ENCODE measurements at regions not wholly inside any gene's neighbourhood (a gene's known extent, or its start where the extent isn't known, plus 50 kb on each side); places are given as distances from the start of the nearest gene placed in this dataset.

DNA sequence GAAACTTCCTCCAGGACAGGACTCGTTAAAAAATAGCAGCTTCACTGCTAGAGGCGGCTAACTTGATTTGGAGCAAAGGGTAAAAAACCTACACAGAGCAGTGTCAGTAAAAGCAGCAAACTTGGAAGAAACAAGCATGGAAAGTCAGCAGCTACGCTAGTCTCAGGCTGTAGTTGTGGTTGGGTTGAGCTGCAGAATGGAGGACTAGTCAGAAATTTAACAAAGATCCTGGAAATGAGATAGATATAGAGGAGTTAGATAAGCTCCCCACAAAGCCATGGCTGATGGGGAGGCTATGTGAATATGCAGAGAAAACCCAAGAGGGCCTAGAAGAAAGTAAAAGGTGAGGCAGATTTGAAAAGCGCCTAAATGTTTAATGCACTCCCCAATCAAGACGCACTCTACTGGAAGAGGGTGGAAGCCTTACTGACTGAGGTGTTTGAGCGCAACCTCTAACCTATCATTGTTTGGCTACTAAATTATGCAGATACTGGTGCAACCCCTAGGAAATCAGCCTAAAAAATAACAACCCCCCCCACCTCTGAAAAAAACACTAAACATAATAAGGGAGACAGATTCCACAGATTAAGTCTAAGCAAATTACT lies 99.7 kb upstream of the TMEM168 start:
- intact Hi-C loops (cut with micrococcal nuclease) = no loop called here
- peaks cover 54 to 55% of the 10 kb centered on the region in 2 donors for H3K36me3 Mint-ChIP-seq

DNA sequence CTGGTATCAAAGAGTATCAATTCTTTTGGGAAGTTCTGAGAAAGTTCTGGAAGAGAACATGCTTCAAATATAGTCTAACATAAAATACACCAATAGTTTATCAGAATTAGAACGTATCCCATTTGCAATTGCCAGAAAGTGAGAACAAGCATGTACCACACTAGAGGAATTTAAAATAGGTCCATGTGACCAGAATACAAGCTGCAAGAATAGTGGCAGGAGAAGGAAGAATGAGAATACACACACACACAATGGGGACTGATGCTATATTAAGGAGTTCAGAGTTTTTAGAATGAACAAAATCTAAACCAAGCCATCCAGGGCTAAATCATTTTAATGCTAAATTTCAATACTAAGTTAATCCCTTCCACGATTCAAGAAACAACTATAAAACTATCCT lies 99.1 kb upstream of the TMEM168 start:
- Mint-ChIP-seq H3K36me3 (peaks cover 49 to 50% of the 10 kb centered on the region in 2 donors), H3K27me3 (no peaks in the 10 kb centered on the region), H3K4me3 (no peak overlapping the region), H3K9me3 (no peaks in the 10 kb centered on the region), H3K4me1 (peaks cover 9 to 14% (median 12%) of the 10 kb centered on the region in 4 donors), H3K27ac (no peak overlapping the region)
- Histone ChIP-seq H3K4me3 (ENCODE audit: low read length in 2 of 2) (no peak overlapping the region), H3K27me3 (ENCODE audit: insufficient read depth, low read length) (no peaks in the 10 kb centered on the region), H3K36me3 (ENCODE audit: insufficient read depth, low read length) (peaks cover under 1% of the 10 kb centered on the region), H3K27ac (ENCODE audit: low read depth, low read length) (no peak overlapping the region), H3K4me1 (ENCODE audit: insufficient read depth, low read length) (peaks cover 6% of the 10 kb centered on the region), H3K9me3 (ENCODE audit: control insufficient read depth in 1 of 2, low read length in 2 of 2) (no peaks in the 10 kb centered on the region)
- no peak for DNase-seq
- ChIA-PET CTCF (ENCODE audit: partially characterized antibody) (interaction anchor here (1.3 kb wide), 1 partner anchor 10 kb away, joined by 3 read pairs; no protein-coding TSS in a partner anchor), POLR2A (ENCODE audit: partially characterized antibody) (no interaction called here)
- intact Hi-C loops (cut with micrococcal nuclease) = no loop called here

More for the DNA sequence above, 99.7 kb upstream of the TMEM168 start:
- H3K27ac ChIP-seq (ENCODE audit: low read depth, low read length) = no peak overlapping the region
- H3K4me3 ChIP-seq (ENCODE audit: low read length in 2 of 2) = no peak overlapping the region
- H3K4me3 Mint-ChIP-seq = no peak overlapping the region
- peaks cover 6% of the 10 kb centered on the region for H3K4me1 ChIP-seq (ENCODE audit: insufficient read depth, low read length)
- peaks cover 6% of the 10 kb centered on the region for H3K36me3 ChIP-seq (ENCODE audit: insufficient read depth, low read length)
- ChIA-PET CTCF (ENCODE audit: partially characterized antibody) (interaction anchor here (1.3 kb wide), 1 partner anchor 9 kb away, joined by 3 read pairs; no protein-coding TSS in a partner anchor), POLR2A (ENCODE audit: partially characterized antibody) (no interaction called here)
- H3K4me1 Mint-ChIP-seq = peaks cover 9 to 14% (median 12%) of the 10 kb centered on the region in 4 donors
- DNase-seq = no peak
- H3K27me3 ChIP-seq (ENCODE audit: insufficient read depth, low read length) = no peaks in the 10 kb centered on the region
- no peaks in the 10 kb centered on the region for H3K9me3 Mint-ChIP-seq
- peak overlapping the region in 1 of 7 donors; percentile 71 for H3K27ac Mint-ChIP-seq
- no peaks in the 10 kb centered on the region for H3K9me3 ChIP-seq (ENCODE audit: control insufficient read depth in 1 of 2, low read length in 2 of 2)
- no peaks in the 10 kb centered on the region for H3K27me3 Mint-ChIP-seq

DNA sequence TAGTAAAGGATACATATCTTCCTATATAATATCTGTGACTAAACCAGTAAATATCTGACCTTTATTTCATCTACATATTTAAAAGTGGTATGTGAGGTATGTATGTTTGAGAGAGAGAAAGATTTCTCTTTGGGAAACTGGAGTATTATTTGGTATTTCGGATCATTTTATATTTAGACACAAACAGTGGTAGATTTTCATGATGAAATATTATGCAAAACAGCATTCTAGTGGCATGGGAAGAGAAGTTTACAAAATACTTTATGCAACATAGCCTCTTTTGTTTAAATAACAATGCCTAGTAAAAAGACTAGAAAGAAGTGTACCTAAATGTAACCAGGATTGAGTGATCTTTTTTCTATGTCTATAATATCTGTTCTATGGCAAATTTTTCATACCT lies 98.6 kb upstream of the TMEM168 start:
- intact Hi-C loops (cut with micrococcal nuclease) = no loop called here
- peaks cover 46 to 49% of the 10 kb centered on the region in 2 donors for H3K36me3 Mint-ChIP-seq
- no peak overlapping the region for H3K27ac ChIP-seq (ENCODE audit: low read depth, low read length)

DNA sequence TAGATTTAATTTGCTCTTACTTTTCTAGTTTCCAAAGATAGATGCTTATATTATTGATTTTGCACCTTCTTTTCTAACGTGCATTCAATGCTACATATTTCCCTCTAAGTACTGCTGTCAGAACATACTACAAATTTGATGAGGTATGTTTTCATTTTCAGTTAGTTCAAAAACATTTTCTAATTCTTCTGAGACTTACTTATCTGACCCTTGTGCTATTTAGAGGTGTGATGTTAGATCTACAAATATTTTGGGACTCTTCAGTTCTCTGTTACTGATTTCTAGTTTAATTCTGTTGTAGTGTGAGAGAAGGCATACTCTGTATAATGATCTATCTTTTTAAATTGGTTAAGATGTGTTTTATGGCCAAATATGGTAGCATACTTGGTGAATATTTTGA lies 97.8 kb upstream of the TMEM168 start:
- CTCF ChIA-PET (ENCODE audit: partially characterized antibody) = no interaction called here
- no peak for DNase-seq
- Histone ChIP-seq H3K27me3 (ENCODE audit: insufficient read depth, low read length) (no peaks in the 10 kb centered on the region), H3K27ac (ENCODE audit: low read depth, low read length) (no peak overlapping the region), H3K36me3 (ENCODE audit: insufficient read depth, low read length) (no peaks in the 10 kb centered on the region), H3K4me3 (ENCODE audit: low read length in 2 of 2) (no peak overlapping the region), H3K4me1 (ENCODE audit: insufficient read depth, low read length) (peaks cover 6% of the 10 kb centered on the region), H3K9me3 (ENCODE audit: control insufficient read depth in 1 of 2, low read length in 2 of 2) (no peaks in the 10 kb centered on the region)
- POLR2A ChIA-PET (ENCODE audit: partially characterized antibody) = no interaction called here
- Mint-ChIP-seq H3K27me3 (no peaks in the 10 kb centered on the region), H3K4me1 (peaks cover 16% of the 10 kb centered on the region in 4 donors), H3K36me3 (peaks cover 40 to 47% of the 10 kb centered on the region in 2 donors), H3K4me3 (no peak overlapping the region), H3K9me3 (no peaks in the 10 kb centered on the region), H3K27ac (no peak overlapping the region)
- intact Hi-C loops (cut with micrococcal nuclease) = no loop called here

More for the DNA sequence above, 98.6 kb upstream of the TMEM168 start:
- Histone ChIP-seq H3K4me1 (ENCODE audit: insufficient read depth, low read length) (peaks cover 6% of the 10 kb centered on the region), H3K27me3 (ENCODE audit: insufficient read depth, low read length) (no peaks in the 10 kb centered on the region), H3K4me3 (ENCODE audit: low read length in 2 of 2) (no peak overlapping the region), H3K9me3 (ENCODE audit: control insufficient read depth in 1 of 2, low read length in 2 of 2) (no peaks in the 10 kb centered on the region), H3K36me3 (ENCODE audit: insufficient read depth, low read length) (no peaks in the 10 kb centered on the region)
- H3K9me3 Mint-ChIP-seq = no peaks in the 10 kb centered on the region
- ChIA-PET POLR2A (ENCODE audit: partially characterized antibody) (no interaction called here), CTCF (ENCODE audit: partially characterized antibody) (no interaction called here)
- H3K27ac Mint-ChIP-seq = no peak overlapping the region
- H3K4me1 Mint-ChIP-seq = peaks cover 12 to 14% (median 13%) of the 10 kb centered on the region in 4 donors
- no peak for DNase-seq
- H3K27me3 Mint-ChIP-seq = no peaks in the 10 kb centered on the region
- no peak overlapping the region for H3K4me3 Mint-ChIP-seq

DNA sequence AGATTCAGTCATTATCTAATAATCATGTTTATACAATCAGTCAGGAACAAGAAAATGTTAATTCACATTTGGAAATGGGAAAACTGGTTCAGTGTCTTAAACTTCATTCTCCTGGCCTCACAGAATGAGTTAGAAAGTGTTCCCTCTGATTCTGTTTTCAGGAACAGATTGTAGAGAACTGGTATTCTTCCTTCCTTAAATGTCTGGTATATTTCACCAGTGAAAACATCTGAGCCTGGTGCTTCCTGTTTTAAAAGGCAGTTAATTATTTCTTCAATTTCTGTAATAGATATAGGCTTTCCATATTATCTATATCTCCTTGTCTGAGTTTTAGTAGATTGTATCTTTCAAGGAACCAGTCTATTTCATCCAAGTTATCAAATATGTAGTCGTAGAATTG lies 97.1 kb upstream of the TMEM168 start:
- ChIA-PET CTCF (ENCODE audit: partially characterized antibody) (no interaction called here), POLR2A (ENCODE audit: partially characterized antibody) (no interaction called here)
- Mint-ChIP-seq H3K4me1 (peaks cover 15 to 18% (median 17%) of the 10 kb centered on the region in 4 donors), H3K36me3 (peaks cover 38 to 42% of the 10 kb centered on the region in 2 donors), H3K27me3 (no peaks in the 10 kb centered on the region), H3K9me3 (no peaks in the 10 kb centered on the region), H3K27ac (no peak overlapping the region), H3K4me3 (no peak overlapping the region)
- no peak for DNase-seq
- Histone ChIP-seq H3K27me3 (ENCODE audit: insufficient read depth, low read length) (no peaks in the 10 kb centered on the region), H3K27ac (ENCODE audit: low read depth, low read length) (no peak overlapping the region), H3K9me3 (ENCODE audit: control insufficient read depth in 1 of 2, low read length in 2 of 2) (no peaks in the 10 kb centered on the region), H3K4me3 (ENCODE audit: low read length in 2 of 2) (no peak overlapping the region), H3K36me3 (ENCODE audit: insufficient read depth, low read length) (no peaks in the 10 kb centered on the region), H3K4me1 (ENCODE audit: insufficient read depth, low read length) (peaks cover 6% of the 10 kb centered on the region)
- intact Hi-C loops (cut with micrococcal nuclease) = no loop called here

DNA sequence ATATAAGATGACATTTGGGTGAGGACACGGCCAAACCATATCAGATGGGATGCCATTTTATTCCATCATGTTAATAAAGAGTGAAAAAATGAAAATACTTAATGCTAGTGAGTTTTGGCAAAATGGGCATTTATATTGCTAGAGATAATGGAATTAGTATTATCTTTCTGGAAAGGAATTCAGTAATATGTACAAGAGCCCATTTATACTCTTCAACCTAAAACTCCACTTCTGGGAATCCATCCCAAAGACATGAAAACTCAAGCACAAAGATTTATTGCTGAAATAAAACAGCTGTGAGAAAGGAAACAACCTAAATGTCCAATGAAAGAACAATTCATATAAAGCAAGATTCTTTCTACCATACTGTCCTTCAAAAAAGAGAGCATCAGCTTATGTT lies 96.0 kb upstream of the TMEM168 start:
- H3K27ac Mint-ChIP-seq = no peak overlapping the region
- H3K27me3 ChIP-seq (ENCODE audit: insufficient read depth, low read length) = no peaks in the 10 kb centered on the region
- H3K4me1 ChIP-seq (ENCODE audit: insufficient read depth, low read length) = peaks cover 6% of the 10 kb centered on the region
- H3K4me1 Mint-ChIP-seq = peaks cover 11 to 13% (median 13%) of the 10 kb centered on the region in 4 donors
- no peak overlapping the region for H3K4me3 Mint-ChIP-seq
- CTCF ChIA-PET (ENCODE audit: partially characterized antibody) = no interaction called here
- DNase-seq = no peak
- peaks cover 34 to 37% of the 10 kb centered on the region in 2 donors for H3K36me3 Mint-ChIP-seq
- no peaks in the 10 kb centered on the region for H3K27me3 Mint-ChIP-seq
- no peak overlapping the region for H3K4me3 ChIP-seq (ENCODE audit: low read length in 2 of 2)
- POLR2A ChIA-PET (ENCODE audit: partially characterized antibody) = no interaction called here
- H3K9me3 ChIP-seq (ENCODE audit: control insufficient read depth in 1 of 2, low read length in 2 of 2) = no peaks in the 10 kb centered on the region
- no peaks in the 10 kb centered on the region for H3K9me3 Mint-ChIP-seq
- H3K36me3 ChIP-seq (ENCODE audit: insufficient read depth, low read length) = no peaks in the 10 kb centered on the region
- intact Hi-C loops (cut with micrococcal nuclease) = no loop called here
- no peak overlapping the region for H3K27ac ChIP-seq (ENCODE audit: low read depth, low read length)

DNA sequence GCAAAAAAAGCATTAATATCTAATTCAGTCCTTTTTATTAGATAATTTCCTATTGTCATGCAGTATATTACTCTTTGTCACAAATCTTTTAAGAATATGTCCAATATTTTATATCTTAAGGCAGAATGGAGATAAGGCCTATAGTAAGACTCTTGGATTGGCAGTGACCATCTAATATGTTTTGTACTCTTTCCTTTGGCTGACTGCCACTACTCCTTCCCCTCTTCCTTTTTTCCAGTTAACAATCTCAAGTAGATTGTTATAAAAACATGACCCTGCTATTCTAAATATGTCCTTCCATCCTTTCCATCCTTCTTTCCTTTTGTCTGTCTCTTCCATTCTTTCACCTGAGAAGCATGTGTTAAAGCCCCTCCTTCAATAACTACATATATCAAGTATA lies 92.8 kb upstream of the TMEM168 start:
- Histone ChIP-seq H3K36me3 (ENCODE audit: insufficient read depth, low read length) (no peaks in the 10 kb centered on the region), H3K27me3 (ENCODE audit: insufficient read depth, low read length) (no peaks in the 10 kb centered on the region), H3K27ac (ENCODE audit: low read depth, low read length) (no peak overlapping the region), H3K4me3 (ENCODE audit: low read length in 2 of 2) (no peak overlapping the region), H3K4me1 (ENCODE audit: insufficient read depth, low read length) (no peaks in the 10 kb centered on the region), H3K9me3 (ENCODE audit: control insufficient read depth in 1 of 2, low read length in 2 of 2) (no peaks in the 10 kb centered on the region)
- H3K36me3 Mint-ChIP-seq = peaks cover 29 to 31% of the 10 kb centered on the region in 2 donors
- intact Hi-C loops (cut with micrococcal nuclease) = no loop called here
- peaks cover 9 to 13% (median 11%) of the 10 kb centered on the region in 4 donors for H3K4me1 Mint-ChIP-seq
- H3K27ac Mint-ChIP-seq = peak overlapping the region in 1 of 7 donors; percentile 68
- H3K4me3 Mint-ChIP-seq = no peak overlapping the region
- DNase-seq = no peak
- POLR2A ChIA-PET (ENCODE audit: partially characterized antibody) = no interaction called here
- H3K9me3 Mint-ChIP-seq = no peaks in the 10 kb centered on the region
- H3K27me3 Mint-ChIP-seq = no peaks in the 10 kb centered on the region
- CTCF ChIA-PET (ENCODE audit: partially characterized antibody) = no interaction called here

All from CD4-positive, alpha-beta memory T cell (primary cell).